AG04450 (cell line): ENCODE measurements at regions not wholly inside any gene's neighbourhood (a gene's known extent, or its start where the extent isn't known, plus 50 kb on each side); places are given as distances from the start of the nearest gene placed in this dataset.

Experiments
- CTCF ChIA-PET: fragments of 300-600, 350-600 bp; formaldehyde crosslinking; extraction: SDS; loops from one replicate; lab custom pipeline; 2022; ENCODE audit warnings: antibody characterized with exemption, inconsistent platforms; lab: Charles Lee
- POLR2A ChIA-PET: fragments of 350-600 bp; formaldehyde crosslinking; extraction: SDS; loops from one replicate; lab custom pipeline; 2021; ENCODE audit warnings: antibody characterized with exemption, inconsistent platforms; lab: Yijun Ruan, JAX
- DNase-seq: peaks from one replicate; pipeline ENCODE4 v3.0.0-alpha.2; 2011; ENCODE audit warnings: low read depth, low spot score
- H3K27ac ChIP-seq: one replicate; pipeline ENCODE4 v1.5.1; 2012; ENCODE audit warnings: low read depth, low read length, control low read depth
- H3K27me3 ChIP-seq: one replicate; pipeline ENCODE4 v1.6.0; 2012; ENCODE audit warnings: low read length; ENCODE audit not compliant: control insufficient read depth, insufficient read depth
- H3K4me3 ChIP-seq: 2 replicates; pipeline ENCODE4 v1.5.1; 2011; ENCODE audit warnings: mild to moderate bottlenecking, low read depth, low read length, control low read depth
- H3K9me3 ChIP-seq: 2 replicates; pipeline ENCODE4 v1.5.1; 2012; ENCODE audit warnings: low read length; ENCODE audit not compliant: control insufficient read depth, insufficient read depth
- CTCF ChIP-seq: IDR thresholded peaks from 2 replicates; pipeline ENCODE4 v1.5.1; 2011; ENCODE audit warnings: low read depth, low read length, control low read depth, inconsistent platforms

GRCh38 chr6:26164120-26164505, 76.9 kb downstream of the HFE start:
- CTCF ChIA-PET, result no interaction called here
- TF ChIP-seq CTCF, result no peak
- no peak overlapping the region for H3K4me3 ChIP-seq
- POLR2A ChIA-PET, result no interaction called here
- no peaks in the 10 kb centered on the region for H3K27me3 ChIP-seq
- H3K9me3 ChIP-seq, result no peaks in the 10 kb centered on the region
- H3K27ac ChIP-seq, result no peak overlapping the region
- no peak for DNase-seq

- ChIA-PET CTCF (no interaction called here), POLR2A (interaction anchor here (0.9 kb wide), 1 partner anchor 42 kb away, joined by 3 read pairs; a partner anchor contains a TSS)
- TF ChIP-seq CTCF, result no peak
- Histone ChIP-seq H3K27ac (no peak overlapping the region), H3K9me3 (no peaks in the 10 kb centered on the region), H3K4me3 (no peak overlapping the region), H3K27me3 (no peaks in the 10 kb centered on the region)
- no peak for DNase-seq
Observed at GRCh38 chr6:26165261-26165790, 78.1 kb downstream of the HFE start.

GRCh38 chr6:26170181-26170580, 83.0 kb downstream of the HFE start:
- no peaks in the 10 kb centered on the region for H3K9me3 ChIP-seq
- DNase-seq, result no peak
- no peak overlapping the region for H3K27ac ChIP-seq
- no peak overlapping the region for H3K4me3 ChIP-seq
- ChIA-PET CTCF (interaction anchor here (0.5 to 1.2 kb wide), 3 partner anchors 13 to 153 kb away, joined by 4 read pairs; a partner anchor contains a TSS), POLR2A (interaction anchor here (1.1 kb wide), 1 partner anchor 12 kb away, joined by 4 read pairs; a partner anchor contains a TSS)
- no peak for TF ChIP-seq CTCF
- no peaks in the 10 kb centered on the region for H3K27me3 ChIP-seq

- ChIA-PET CTCF (interaction anchor here (0.5 to 1.2 kb wide), 3 partner anchors 12 to 154 kb away, joined by 4 read pairs; a partner anchor contains a TSS), POLR2A (interaction anchor here (1.1 kb wide), 1 partner anchor 13 kb away, joined by 4 read pairs; a partner anchor contains a TSS)
- Histone ChIP-seq H3K27me3 (no peaks in the 10 kb centered on the region), H3K27ac (peak overlapping the region; percentile 93), H3K4me3 (peak overlapping the region; percentile 64), H3K9me3 (no peaks in the 10 kb centered on the region)
- no peak for DNase-seq
- no peak for TF ChIP-seq CTCF
Observed at GRCh38 chr6:26170951-26171841, 84.0 kb downstream of the HFE start.

- peak overlapping the region; percentile 93 for H3K27ac ChIP-seq
- peak overlapping the region; percentile 64 for H3K4me3 ChIP-seq
- DNase-seq, result no peak
- ChIA-PET CTCF (interaction anchor here (0.6 to 2.0 kb wide), 5 partner anchors 11 to 150 kb away, joined by 3 to 16 read pairs (median 4); a partner anchor contains a TSS), POLR2A (interaction anchor here (0.5 to 2.3 kb wide), 11 partner anchors 11 to 1699 kb away, joined by 3 to 16 read pairs (median 6); a partner anchor contains a TSS)
- no peaks in the 10 kb centered on the region for H3K9me3 ChIP-seq
- TF ChIP-seq CTCF, result no peak
- no peaks in the 10 kb centered on the region for H3K27me3 ChIP-seq
Observed at GRCh38 chr6:26172608-26172968, 85.4 kb downstream of the HFE start.
